Activated CD8-positive, alpha-beta memory T cell treated with anti-CD3 and anti-CD28 coated beads for 48 hours (primary cell): ENCODE measurements at regions not wholly inside any gene's neighbourhood (a gene's known extent, or its start where the extent isn't known, plus 50 kb on each side); places are given as distances from the start of the nearest gene placed in this dataset.
"Not testable (repeated sequence)": the region's sequence is repeated elsewhere in the genome, so short reads cannot be mapped to it uniquely, and the experiment has no call there.

Experiments used
- DNase-seq, 3 experiments: peaks; one replicate each; pipeline ENCODE4 v3.0.0-alpha.2; 2020; ENCODE audit warnings: low read depth in 2 of 3, low spot score in 2 of 3

- no peak for DNase-seq
Observed at GRCh38 chr19:28700176-28700575, 512.8 kb downstream of the UQCRFS1 start.

DNA sequence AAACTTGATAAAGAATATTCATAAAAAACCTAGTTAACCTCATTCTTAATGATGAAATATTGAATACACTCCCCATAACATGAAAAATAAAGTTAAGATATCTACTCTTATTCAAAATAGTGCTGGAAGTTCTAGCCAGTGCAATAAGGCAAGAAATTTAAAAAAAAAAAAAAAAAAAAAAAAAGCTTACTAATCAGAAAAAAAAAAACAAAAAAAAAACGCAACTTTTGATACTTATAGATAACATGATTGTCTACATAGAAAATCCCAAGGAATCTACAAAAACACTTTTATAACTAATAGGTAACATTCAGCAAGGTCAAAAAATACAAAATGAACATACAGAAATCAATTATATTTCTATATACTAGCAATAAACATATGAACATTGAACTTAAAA lies 515.6 kb downstream of the UQCRFS1 start:
- DNase-seq: no peak

- no peak for DNase-seq
Observed at GRCh38 chr19:28694812-28695211, 518.1 kb downstream of the UQCRFS1 start.

DNA sequence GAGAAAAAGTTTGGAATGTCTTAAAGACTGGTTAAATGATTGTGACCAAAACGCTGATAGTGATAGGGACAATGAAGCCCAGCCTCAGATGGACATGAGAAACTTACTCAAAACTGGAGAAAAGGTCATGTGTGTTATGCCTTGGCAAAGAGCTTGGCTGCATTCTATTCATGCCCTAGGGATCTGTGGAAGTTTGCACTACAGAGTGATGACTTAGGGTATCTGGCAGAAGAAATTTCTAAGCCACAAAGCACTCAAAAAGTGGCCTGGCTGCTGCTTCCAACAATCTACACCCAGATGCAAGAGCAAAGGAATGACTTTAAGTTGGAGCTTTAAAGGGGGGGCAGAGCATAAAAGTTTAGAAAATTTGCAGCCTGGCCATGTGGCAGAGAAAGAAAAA lies 521.3 kb downstream of the UQCRFS1 start:
- no peak for DNase-seq

- DNase-seq: not testable (repeated sequence)
Observed at GRCh38 chr19:28689464-28689863, 523.5 kb downstream of the UQCRFS1 start.

DNA sequence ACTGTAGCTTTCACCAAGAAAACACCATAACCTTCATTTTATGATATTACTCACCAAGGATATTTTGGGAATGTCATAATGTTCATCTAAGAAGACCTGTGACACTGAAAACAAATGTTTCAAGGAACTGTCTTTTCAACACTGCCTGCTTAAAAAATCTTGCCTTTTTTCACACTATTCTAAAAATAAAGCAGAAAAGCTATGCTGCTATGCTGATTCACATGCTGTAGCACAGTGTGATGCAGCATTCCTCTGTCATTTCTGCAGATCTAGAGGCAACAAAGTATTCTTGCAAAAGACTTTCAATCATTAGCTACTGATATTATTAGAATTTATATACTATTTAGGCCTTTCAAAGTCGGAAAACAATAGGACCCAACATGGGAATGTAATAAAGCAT lies 525.7 kb downstream of the UQCRFS1 start:
- DNase-seq: no peak

DNA sequence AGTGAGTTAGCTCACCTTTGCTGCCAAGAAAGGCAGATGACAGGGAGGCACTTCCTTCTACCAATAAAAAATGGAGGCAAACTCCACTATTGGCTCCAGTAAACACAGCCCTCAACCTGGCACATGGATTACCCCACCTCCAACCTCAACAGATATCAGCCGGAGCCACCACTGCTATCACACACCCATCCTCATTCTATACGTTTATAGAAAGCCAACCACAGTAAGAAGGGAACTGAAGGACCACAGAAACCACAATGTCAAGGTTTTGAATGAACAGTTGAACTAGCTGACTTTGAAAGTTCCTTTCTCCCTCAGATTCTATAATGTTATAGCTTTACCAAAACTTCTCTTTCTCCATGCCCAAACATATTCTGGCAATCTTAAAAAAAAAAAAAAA lies 526.2 kb downstream of the UQCRFS1 start:
- DNase-seq: no peak

- DNase-seq: no peak
Observed at GRCh38 chr19:28685802-28686201, 527.1 kb downstream of the UQCRFS1 start.

DNA sequence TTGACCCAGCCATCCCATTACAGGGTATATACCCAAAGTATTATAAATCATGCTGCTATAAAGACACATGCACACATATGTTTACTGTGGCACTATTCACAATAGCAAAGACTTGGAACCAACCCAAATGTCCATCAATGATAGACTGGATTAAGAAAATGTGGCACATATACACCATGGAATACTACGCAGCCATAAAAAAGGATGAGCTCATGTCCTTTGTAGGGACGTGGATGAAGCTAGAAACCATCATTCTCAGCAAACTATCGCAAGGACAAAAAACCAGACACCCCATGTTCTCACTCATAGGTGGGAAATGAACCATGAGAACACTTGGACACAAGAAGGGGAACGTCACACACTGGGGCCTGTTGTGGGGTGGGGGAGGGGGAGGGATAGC lies 527.9 kb downstream of the UQCRFS1 start:
- not testable (repeated sequence) for DNase-seq

- DNase-seq: no peak
Observed at GRCh38 chr19:28680111-28680510, 532.8 kb downstream of the UQCRFS1 start.

- DNase-seq: no peak
Observed at GRCh38 chr19:28670836-28671235, 542.1 kb downstream of the UQCRFS1 start.

- DNase-seq: no peak
Observed at GRCh38 chr19:28669804-28670203, 543.1 kb downstream of the UQCRFS1 start.

DNA sequence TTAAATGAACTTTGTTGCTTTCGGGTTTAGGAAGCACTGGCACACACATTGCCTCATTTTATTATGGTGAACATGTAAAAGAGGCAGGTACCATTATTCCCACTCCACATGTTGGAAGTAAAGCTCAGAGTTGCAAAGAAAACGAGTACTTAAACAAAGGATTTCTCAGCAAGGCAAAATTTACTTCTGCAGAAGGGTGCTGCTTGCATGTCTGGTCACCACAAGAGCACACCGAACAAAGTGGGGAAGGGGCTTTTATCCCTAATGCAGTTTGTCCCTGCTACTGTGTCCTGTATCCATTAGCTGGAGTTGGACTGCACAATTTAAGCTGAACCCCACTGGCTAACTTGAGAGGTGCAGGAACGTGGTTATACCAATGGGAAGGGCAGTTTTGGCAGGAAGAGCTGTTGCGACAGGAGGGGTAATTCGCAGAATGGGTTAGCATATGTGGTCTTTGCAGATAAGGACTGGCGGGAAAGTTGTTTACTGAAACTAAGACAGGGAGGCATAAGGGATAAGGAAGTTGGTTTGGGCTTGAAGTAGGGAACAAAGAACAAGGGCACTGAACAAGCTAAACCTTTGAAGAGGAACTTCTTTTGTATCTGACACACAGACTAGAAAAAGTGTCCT lies 545.5 kb downstream of the UQCRFS1 start:
- DNase-seq: no peak

DNA sequence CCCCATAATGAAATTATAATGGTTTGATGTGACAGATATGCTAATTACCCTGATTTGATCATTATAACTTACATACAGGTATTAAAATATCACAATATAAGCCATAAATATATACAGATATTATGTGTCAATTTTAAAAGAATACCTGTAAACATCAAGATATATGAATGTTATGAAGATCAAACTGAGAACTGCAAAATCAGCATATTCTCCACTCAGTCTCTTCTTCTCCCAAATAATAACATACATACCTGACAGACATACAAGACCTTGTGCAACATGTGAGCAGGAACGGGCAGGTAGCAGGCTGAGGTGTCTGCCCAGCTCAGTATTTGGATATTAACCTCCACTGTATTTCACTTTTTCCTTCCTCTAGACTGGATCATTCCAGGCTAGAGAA lies 547.2 kb downstream of the UQCRFS1 start:
- no peak for DNase-seq

GRCh38 chr19:28656644-28657043 lies 556.3 kb downstream of the UQCRFS1 start:
- no peak for DNase-seq

GRCh38 chr19:28655054-28655453 lies 557.9 kb downstream of the UQCRFS1 start:
- DNase-seq: no peak

DNA sequence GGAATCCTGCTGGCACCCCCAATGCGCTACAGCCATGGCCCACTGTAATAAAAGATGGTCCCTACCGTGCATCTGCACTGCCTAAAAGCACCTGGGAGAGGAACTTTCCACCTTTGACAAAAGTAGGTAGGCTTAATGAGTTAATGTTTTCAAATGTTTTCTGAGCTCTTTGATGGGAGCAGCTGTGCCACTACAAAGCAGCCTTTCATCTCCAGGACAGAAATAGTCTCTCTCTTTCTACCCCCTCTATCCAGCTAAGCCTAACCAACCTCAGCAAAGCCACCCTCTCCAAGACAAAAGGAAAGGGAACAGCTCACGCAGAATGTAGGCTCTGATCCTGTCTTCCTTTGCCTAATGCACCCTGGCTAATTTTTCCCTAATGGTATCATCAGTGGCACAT lies 560.2 kb downstream of the UQCRFS1 start:
- DNase-seq: no peak

GRCh38 chr19:28646629-28647028 lies 566.3 kb downstream of the UQCRFS1 start:
- DNase-seq: no peak

DNA sequence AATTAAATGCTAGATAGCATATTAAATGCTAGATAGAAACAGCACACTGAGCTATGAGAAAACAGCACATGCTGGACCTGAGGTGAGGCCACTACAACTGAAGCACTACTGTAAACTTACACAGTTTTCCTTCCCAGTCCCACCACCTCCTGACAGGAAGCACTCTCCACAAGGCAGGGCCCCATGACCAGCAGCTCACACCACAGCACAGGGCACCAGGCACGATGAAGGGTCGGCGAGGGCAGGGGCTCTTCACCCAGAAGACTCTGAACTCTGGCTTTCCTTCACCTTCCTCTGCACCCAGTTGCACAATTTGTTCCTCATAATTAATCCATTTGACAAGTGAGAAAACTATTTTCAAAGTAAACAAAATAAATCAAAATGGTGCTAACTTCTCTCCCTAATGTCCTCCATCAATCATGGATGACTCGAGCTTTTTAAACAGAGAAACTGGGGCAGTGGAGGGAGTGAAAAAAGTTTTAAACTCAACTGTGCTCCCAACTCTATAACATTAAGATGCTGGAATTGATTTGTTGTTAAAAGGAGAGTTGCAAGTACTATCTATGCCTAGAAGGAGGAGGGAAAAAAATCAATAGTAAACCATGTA lies 568.7 kb downstream of the UQCRFS1 start:
- DNase-seq: no peak

- DNase-seq: no peak
Observed at GRCh38 chr19:28642787-28643683, 569.9 kb downstream of the UQCRFS1 start.

DNA sequence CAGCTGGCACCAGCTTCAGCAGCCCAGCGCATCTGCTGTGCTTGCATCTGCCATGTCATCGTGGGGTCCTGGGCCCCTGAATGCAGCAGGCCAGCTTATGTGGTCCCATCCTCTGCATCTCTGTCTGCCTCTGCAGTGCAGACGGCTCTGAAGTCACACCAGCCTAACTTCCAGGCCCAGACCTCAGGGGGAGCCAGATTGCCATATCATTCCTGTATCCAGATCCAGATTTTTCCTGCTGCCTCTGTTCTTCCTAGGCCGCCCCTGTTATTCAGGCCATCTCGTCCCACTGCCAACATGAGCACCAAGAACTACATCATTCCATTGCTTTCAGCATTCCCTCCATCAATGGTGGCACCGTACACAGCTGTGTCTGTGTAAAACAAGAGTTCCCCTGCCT lies 571.6 kb downstream of the UQCRFS1 start:
- no peak for DNase-seq

DNA sequence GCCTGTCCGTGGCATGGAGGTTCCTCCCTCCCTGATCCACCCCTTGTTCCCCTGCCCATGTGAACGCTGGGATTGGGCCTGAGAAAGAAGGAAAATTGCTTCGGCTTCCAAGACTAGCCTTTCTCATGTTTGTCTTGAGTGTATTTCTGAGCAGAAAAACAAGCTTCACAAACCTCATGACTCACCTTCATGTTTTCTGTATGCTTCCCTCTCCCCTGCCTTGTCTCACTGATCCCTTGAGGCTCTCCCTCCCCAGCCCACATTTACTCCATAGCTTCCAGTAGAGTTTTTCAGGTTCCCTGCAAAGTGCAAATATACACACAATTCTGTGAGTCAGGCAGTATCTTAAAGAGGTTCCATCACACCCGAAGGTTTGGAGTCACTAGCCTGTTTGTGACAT lies 572.4 kb downstream of the UQCRFS1 start:
- no peak for DNase-seq
